Chondrocyte (in vitro differentiated cells): ENCODE measurements at regions not wholly inside any gene's neighbourhood (a gene's known extent, or its start where the extent isn't known, plus 50 kb on each side); places are given as distances from the start of the nearest gene placed in this dataset.

Source experiments
- DNase-seq: peaks from one replicate; pipeline ENCODE4 v3.0.0; 2021; ENCODE audit warnings: mixed read lengths, low spot score
- H3K27ac Mint-ChIP-seq: one replicate; pipeline ENCODE4 v1.8.0; 2021; ENCODE audit warnings: mild to moderate bottlenecking, moderate library complexity, mixed read lengths; ENCODE audit not compliant: unreplicated experiment
- H3K27me3 Mint-ChIP-seq: 2 replicates; pipeline ENCODE4 v1.8.0; 2021; ENCODE audit warnings: low read depth, mixed read lengths
- H3K36me3 Mint-ChIP-seq: 2 replicates; pipeline ENCODE4 v1.8.0; 2021; ENCODE audit warnings: low read depth, mixed read lengths
- H3K4me1 Mint-ChIP-seq: 2 replicates; pipeline ENCODE4 v1.8.0; 2021; ENCODE audit warnings: low read depth, mild to moderate bottlenecking, mixed read lengths
- H3K4me3 Mint-ChIP-seq: one replicate; pipeline ENCODE4 v1.8.0; 2021; ENCODE audit warnings: mild to moderate bottlenecking, moderate library complexity, mixed read lengths; ENCODE audit not compliant: unreplicated experiment
- H3K9me3 Mint-ChIP-seq: 2 replicates; pipeline ENCODE4 v1.8.0; 2021; ENCODE audit warnings: low read depth, mixed read lengths
- CTCF ChIP-seq: fragments of 200-600 bp; sonication (generic); IDR thresholded peaks from 2 replicates; pipeline ENCODE4 v1.5.0; 2021; ENCODE audit warnings: antibody characterized with exemption, mild to moderate bottlenecking, moderate library complexity

- Mint-ChIP-seq H3K36me3 (no peaks in the 10 kb centered on the region), H3K27me3 (no peaks in the 10 kb centered on the region), H3K27ac (no peak overlapping the region), H3K4me3 (no peak overlapping the region), H3K4me1 (peaks cover 26% of the 10 kb centered on the region), H3K9me3 (no peaks in the 10 kb centered on the region)
- DNase-seq, result no peak
- TF ChIP-seq CTCF, result no peak
These were observed 212.2 kb upstream of the SLC24A2 start for GRCh38 chr9:20001058-20001457.

GRCh38 chr9:19999491-20000057 lies 210.7 kb upstream of the SLC24A2 start:
- H3K4me3 Mint-ChIP-seq, result no peak overlapping the region

GRCh38 chr9:19998823-19999455 lies 210.1 kb upstream of the SLC24A2 start:
- Mint-ChIP-seq H3K4me1 (peaks cover 39% of the 10 kb centered on the region), H3K36me3 (no peaks in the 10 kb centered on the region), H3K9me3 (no peaks in the 10 kb centered on the region), H3K4me3 (no peak overlapping the region), H3K27me3 (no peaks in the 10 kb centered on the region), H3K27ac (peak overlapping the region; percentile 66)
- no peak for TF ChIP-seq CTCF
- no peak for DNase-seq

More at GRCh38 chr9:19999491-20000057, 210.7 kb upstream of the SLC24A2 start:
- no peaks in the 10 kb centered on the region for H3K27me3 Mint-ChIP-seq
- no peaks in the 10 kb centered on the region for H3K9me3 Mint-ChIP-seq
- peak overlapping the region; percentile 66 for H3K27ac Mint-ChIP-seq
- H3K4me1 Mint-ChIP-seq, result peaks cover 33% of the 10 kb centered on the region
- H3K36me3 Mint-ChIP-seq, result no peaks in the 10 kb centered on the region
- DNase-seq, result no peak
- TF ChIP-seq CTCF, result no peak

GRCh38 chr9:19998153-19998552 lies 209.3 kb upstream of the SLC24A2 start:
- no peaks in the 10 kb centered on the region for H3K9me3 Mint-ChIP-seq
- H3K4me3 Mint-ChIP-seq, result no peak overlapping the region
- TF ChIP-seq CTCF, result no peak
- H3K27me3 Mint-ChIP-seq, result no peaks in the 10 kb centered on the region
- no peaks in the 10 kb centered on the region for H3K36me3 Mint-ChIP-seq
- H3K27ac Mint-ChIP-seq, result no peak overlapping the region
- peaks cover 41% of the 10 kb centered on the region for H3K4me1 Mint-ChIP-seq
- no peak for DNase-seq

GRCh38 chr9:19995619-19996018 lies 206.8 kb upstream of the SLC24A2 start:
- Mint-ChIP-seq H3K9me3 (no peaks in the 10 kb centered on the region), H3K27me3 (no peaks in the 10 kb centered on the region), H3K36me3 (no peaks in the 10 kb centered on the region), H3K4me1 (peaks cover 48% of the 10 kb centered on the region), H3K27ac (no peak overlapping the region), H3K4me3 (no peak overlapping the region)
- DNase-seq, result no peak
- no peak for TF ChIP-seq CTCF
